ENCODE measurements at regions not wholly inside any gene's neighbourhood (a gene's known extent, or its start where the extent isn't known, plus 50 kb on each side); places are given as distances from the start of the nearest gene placed in this dataset.
A peak's percentile ranks its signal among the peaks of the same experiment; 100 is the strongest.
"Not testable (repeated sequence)": the region's sequence is repeated elsewhere in the genome, so short reads cannot be mapped to it uniquely, and the experiment has no call there.

DNA sequence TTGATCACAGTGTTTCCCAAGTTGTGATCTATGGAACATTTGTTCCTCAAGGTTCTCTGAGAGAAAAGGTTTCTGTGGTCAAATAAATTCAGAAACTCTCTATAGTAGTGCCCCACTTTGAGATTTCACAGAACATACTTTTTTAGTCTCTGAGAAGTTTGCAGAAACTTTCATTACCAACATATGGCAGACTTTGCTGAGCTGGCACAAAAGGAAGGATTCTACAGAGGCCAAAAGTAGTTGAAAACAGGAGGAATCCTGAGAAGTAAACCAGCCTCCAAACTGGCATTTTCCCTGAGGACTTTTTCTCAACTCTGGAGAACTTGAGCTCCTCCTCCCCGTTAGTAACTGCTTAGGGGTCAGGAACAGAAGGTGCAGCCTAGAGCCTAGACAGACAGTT is 117.8 kb upstream of the ESX1 start:
- no peak for DNase-seq

DNA sequence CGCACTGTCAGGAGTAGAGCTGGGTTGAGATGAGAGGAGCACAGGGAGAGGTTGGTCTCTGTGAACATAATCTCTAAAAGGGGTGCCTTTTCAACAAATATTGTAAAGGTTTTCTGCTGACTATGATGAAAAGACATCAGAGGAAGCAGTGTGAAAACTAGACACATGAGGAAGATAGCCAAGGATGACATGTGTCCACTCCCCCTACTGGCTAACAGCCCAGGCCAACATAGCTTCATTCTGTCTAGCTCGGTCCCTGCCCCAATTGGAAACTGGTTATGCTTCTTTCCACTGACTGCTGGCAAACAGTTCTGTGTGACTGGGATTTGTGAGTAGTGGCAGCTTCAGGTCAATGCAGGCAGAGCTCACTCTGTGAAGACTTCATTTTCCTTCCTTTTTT is 115.4 kb upstream of the ESX1 start:
- no peak for DNase-seq

DNA sequence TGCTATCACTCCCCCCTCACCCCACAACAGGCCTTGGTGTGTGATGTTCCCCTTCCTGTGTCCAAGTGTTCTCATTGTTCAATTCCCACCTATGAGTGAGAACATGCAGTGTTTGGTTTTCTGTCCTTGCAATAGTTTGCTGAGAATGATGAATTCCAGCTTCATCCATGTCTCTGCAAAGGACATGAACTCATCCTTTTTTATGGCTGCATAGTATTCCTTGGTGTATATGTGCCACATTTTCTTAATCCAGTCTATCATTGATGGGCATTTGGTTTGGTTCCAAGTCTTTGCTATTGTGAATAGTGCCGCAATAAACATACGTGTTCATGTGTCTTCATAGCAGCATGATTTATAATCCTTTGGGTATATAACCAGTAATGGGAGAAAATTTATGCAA is 106.0 kb upstream of the ESX1 start:
- not testable (repeated sequence) for DNase-seq

DNA sequence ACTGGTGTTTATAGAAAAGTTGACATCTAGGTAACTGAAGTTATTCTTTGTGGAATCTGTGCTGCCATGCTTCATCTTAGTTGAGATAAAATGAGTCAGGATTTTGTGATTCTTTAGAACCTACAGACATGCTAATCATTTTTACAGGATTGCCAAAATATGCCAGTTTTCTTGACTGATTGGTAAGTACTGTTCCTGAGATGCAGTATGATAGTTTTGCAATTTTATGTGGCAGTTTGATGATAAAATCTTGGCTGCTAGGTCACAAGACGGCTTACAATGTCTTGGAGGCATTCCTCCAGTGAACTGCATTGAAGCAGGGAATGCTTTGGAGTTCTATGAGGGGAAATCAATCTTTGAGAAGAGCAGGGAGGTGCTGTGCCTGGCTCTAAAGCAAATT is 104.4 kb upstream of the ESX1 start:
- DNase-seq: no peak

DNA sequence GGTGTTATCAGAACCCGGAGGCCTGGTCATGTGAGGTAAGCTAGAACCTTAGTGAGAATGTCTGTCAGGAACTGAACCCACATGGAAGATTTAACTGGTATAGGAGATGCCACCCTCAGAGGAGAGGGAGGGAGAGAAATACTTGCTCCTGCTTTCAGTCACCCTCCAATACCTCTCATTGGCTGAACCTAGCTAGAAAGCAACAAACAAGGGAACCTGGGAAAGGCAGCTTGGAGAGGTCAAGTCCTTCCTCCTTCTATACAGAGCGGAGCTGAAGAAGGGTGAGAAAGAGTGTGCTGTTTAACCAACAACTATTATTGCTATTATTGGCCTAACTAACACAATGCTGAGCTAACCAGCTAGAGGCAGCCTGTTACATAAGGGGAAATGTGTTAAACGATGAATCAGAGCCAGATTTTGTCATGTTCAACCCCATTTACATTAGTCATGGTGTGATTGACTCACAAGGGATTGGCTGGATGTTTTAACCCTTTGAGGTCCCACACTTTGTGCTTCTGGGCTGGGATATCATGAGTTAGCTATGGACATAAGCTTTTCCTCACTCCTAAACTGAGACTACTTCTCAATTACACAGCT is 96.5 kb upstream of the ESX1 start:
- DNase-seq: no peak

DNA sequence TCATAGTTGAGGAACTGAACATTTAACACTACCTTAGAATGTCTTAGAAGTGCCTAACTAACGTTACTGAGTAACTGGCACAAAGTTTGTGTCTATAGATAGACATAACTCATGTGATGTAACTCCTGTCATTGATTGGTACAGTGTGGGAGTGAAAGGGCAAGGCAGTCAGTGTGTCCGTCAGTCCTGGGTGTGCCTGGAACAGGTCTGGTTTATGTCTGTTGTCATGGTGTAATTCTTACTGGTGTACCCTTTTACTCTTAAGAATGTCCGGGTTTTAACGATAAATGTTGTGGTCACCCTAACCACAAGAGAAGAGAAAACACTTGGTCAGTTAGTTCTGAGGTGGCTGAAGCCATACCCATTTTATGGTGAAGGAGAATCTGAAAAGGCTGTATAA is 93.1 kb upstream of the ESX1 start:
- DNase-seq: no peak

DNA sequence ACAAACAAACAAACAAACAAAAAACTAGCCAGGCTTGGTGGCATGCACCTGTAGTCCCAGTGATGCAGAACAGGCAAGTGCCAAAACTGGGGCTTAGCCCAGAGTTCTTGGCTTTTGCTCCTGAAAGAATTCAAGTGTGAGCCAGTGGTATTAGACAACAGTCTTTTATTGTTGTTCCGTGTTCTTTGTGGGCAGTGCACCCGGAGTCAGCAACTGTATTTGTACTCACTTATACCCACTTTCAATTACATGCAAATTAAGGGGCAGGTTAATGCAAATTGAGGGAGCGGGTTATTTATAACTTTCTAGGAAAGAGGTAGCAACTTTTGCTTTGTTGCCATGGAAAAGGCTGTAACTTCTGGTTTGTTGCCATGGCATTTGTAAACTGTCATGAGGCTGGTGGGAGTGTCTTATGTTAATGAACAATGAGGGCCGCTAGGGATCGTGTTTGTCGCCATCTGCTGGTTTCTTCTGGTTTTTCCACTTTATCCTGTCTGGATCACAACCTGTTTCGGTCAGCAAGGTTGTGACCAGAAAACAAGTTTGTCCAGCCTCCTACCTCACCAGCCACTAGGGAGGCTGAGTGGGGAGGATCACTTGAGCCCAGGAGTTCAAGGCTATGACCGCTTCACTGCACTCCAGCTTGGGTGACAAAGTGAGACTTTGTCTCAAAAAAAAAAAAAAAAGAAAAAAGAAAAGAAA is 88.8 kb upstream of the ESX1 start:
- peak in 2 of 3 experiments; percentile 14 to 63 for DNase-seq

DNA sequence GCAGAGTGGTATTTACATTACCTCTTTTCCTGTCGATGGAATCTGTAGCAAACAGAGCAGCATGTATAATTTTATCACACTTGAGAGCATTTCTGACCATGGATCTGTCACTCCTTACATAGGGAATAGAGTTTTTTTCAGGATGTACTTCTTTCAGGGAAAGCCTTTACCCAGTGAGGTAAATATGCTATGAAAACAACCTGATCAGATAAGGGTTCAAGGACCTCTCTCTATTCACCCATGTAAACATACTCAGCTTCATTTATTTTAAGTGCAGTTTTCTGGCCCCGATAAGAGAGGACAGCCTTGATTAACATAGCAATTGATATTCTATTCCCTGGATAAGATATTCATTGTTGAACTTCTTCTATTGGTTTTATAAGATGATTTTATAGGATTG is 87.3 kb upstream of the ESX1 start:
- DNase-seq: no peak

DNA sequence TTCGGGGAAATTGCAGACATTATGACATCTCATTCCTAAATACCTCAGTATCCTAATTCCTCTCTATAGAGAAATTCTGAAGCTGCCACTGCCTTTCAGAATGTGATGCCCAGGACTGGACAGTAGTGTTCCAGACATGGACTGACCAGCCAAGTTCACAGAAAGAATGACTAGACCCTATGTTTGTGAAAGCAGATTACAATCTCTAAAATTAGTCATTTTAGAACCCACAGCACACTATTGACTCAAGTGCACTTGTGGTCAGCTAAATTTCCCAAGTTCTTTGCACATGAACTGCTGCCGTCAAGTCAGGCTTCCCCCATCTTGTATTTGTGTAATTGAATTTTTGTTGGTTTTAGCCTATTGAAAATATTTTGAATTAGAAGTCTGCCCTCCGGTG is 81.0 kb upstream of the ESX1 start:
- DNase-seq: no peak

DNA sequence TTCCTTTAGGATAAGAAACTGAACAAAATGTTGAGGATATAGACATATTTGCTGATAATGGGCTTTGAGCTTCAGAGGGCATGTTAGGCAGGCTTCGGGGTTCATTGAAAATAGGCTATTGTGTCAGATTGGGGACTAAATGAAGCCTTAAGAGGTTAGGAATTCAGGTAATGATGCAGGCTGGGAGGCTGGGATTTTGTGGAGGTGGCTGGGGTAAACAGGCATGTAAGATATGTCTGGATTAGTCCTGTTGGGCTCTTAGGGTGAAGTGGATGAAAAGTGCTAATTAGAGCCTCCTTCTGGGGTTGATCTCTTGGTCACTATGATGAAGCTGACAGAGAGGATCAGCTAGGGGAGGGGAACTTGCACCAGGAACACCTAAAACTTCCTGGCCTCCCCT is 80.2 kb upstream of the ESX1 start:
- no peak for DNase-seq

DNA sequence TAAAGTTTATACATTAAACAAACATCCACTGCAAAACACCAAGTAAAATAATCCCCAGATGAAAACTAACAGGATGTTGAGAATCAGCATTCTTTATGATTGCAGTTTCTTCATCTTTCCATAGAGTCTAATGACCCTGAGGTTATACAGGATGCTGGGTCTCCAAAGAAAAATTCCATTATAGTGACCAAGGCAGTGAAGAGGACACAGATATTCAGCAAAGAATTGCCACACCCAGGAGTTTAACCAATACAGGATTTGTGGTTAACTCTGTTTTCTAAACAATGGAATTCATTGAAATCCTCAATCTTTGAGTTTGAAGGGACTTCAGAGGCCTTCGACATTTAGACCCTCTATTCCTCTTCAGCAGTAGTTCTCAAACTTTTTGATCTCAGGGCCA is 76.2 kb upstream of the ESX1 start:
- no peak for DNase-seq

DNA sequence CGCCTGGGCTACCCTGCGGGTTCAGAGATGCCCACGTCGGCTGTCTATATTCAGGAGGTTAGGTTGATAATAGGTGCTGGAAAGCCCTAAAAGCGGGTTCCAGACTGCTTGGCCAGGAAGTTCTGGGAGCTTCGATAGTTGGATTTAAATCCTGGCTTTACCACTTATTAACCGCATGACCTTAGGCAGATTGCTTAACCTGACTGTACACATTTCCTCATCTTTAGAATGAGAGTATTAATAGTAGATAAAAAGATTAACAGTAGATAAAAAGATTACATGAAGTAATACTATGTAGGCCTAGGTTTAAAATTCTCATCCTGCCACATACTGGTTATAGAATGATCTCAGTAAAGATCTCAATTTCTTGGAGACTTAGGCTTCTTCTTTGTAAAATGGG is 75.0 kb upstream of the ESX1 start:
- no peak for DNase-seq

DNA sequence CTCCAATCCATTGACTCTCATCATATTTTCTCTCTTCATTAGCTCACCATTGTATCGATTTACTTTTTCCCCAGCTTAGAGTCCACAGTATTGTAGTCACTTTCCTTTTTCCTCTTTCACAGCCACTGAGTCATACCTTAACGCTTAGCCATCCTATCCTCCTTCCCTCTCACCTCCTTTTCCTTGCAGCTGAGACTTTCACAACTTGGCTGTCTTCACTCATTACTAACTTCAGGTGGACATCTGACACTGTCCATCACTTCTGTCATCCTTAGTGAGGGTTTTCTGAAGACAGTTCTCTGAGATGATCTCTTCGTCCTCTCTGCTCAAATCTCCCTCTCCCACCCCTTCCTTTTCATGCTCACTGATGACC is 70.5 kb upstream of the ESX1 start:
- no peak for DNase-seq

DNA sequence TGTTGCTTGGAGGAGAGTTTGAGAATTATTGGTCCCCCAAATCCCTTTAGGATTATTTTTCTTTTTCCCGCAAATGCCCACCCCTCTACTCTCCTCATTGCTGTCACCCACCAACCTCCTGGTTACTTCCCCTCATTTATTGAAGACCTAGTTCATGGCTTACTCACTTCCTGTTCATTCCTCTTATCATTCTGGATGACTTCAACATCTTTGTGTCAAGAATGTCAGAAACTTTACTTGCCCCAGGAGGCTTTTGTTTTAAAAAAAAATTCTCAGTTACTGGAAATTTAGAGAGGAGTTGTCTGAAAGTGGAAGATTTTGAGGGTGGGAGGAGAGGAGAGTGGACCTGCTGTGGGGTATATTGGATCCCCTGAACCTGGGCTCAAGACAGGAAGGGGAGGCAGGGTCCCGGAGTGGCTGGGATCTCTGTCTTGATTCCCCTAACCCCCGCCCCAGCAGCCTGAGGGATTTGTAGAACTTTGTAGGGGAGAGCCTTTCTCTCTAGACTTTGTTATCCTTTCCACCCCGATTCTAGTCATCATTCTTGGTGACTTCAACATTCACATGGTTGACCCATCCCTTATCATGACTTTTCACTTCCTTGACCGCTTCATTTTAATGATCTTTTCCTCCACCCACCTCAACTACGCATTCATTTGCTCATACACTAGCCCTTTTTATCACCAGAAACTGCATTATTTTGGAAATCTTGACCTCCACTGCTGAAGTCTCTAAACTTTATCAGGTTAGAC is 69.9 kb upstream of the ESX1 start:
- no peak for DNase-seq

DNA sequence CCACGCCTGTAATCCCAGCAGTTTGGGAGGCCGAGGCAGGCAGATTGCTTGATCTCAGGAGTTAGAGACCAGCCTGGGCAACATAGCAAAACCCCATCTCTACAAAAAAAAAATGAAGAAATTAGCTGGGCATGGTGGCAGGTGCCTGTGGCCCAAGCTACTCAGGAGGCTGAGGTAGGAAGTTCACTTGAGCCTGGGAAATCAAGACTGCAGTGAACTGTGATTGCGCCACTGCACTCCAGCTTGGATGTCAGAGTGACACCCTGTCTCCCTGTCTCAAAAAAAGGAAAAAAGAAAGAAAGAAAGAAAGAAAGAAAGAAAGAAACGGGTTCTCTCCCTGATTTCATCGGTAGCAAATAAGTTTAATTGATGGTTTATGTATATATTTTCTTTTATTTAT is 64.6 kb upstream of the ESX1 start:
- DNase-seq: no peak

DNA sequence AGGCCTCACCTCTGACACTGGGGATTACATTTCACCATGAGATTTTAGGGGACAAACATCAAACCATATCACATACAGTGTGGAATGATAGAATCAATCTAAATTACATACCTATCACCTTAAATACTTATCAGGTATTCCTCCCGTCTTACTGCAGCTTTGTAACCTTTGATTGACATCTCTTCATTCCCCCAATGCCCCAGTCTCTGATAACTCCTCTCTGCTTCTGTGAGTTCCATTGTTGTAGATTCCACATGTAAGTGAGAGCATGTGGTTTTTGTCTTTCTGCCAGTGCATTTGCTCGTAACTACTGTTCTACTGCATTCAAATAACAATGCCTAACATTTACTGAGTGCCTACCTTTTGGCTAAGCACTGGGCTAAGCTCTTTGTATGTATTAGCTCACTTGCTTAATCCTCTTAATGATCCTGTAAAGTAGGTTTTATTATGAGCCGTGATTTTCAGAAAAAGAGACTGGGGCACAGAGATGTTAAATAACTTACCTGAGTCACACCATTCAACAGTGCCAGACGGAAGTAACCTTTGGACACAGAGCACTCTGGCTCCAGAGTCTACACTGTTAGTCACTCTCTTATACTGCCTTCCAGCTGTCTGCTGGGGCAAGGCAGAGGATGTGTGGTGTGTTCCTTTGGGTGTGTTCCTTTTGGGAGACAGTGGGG is 63.7 kb upstream of the ESX1 start:
- no peak for DNase-seq

DNA sequence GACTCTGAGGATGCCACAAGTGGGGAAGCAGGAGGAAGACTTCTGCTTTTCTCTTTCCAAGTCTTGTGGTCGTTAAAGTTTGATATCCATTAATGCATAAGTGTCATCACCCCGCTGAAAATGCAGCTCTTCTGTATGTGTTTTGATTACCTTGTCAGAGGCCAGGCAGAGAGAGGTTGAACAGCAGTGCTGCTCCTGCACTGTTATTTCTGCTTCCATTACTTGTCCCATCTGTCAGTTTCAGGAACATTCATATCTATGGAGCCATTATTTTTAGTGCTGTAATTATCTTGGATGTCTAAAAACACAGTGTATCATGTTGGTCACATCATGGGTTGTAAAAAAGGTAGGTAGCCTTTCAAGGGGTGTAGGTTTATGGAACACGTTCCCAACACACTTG is 62.0 kb upstream of the ESX1 start:
- DNase-seq: no peak

DNA sequence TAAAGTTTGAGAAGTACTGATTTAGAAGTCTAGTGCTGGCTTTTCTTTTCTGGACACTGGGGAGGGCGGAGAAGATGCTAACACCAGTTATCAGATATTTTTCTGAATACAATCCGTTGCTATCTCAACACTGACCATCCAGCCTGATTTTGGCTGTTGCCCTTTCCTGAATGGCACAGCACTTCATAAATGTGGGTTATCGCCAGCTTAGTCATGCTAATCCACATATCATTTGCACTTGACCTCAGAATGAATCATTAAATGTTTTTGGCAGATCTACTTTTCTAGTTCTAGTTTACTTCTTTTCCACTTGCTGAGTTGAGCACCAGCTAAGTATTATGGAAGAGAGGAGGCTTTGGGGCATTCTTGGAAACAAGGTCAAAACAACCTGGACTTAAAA is 60.8 kb upstream of the ESX1 start:
- no peak for DNase-seq

DNA sequence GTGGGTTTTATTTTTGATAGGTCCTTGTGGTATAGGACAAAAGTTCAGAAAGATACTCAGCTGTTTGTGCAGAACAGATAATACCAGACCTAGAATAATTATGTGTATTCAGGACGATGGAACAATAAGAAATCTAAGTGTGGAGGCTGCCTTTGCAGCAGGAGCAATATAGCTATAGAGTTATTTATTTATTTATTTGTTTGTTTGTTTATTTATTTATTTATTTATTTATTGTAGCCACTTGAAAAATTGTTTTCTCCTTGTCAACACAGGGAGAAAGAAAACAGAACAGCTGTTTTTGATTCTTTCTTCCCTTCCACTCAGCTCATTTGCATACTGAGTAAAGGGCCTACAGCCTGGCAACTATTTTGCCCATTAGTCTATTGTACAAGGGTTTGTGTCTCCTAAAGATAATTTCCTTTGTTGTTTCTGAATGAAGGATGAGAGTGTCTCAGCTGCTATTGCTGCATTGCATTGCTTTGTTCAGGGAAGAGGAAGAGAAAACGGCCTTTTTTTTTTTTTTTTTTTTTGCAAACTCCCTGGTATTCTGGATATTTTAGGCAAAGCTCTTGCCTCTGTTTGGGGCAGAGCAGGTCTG is 56.0 kb upstream of the ESX1 start:
- no peak for DNase-seq

DNA sequence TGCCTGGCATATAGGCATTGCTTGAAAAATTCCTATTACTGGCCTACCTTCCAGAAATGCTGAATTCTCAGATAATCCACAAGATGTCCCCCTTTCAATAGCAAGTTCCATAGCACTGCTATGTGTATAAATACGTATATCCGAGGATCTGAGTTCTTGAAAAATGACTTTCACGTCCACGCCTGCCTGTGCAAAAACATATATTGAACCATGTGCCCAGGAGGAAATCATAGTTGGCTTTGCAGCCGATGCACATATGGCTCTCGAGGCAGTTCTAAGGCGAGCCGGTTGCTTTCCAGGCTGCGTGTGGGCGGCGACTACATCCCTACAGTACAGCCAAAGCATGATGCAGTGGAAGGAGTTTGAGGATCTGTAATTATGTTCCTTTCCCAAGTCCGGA is 55.4 kb upstream of the ESX1 start:
- peak in 1 of 3 experiments; percentile 36 for DNase-seq

DNA sequence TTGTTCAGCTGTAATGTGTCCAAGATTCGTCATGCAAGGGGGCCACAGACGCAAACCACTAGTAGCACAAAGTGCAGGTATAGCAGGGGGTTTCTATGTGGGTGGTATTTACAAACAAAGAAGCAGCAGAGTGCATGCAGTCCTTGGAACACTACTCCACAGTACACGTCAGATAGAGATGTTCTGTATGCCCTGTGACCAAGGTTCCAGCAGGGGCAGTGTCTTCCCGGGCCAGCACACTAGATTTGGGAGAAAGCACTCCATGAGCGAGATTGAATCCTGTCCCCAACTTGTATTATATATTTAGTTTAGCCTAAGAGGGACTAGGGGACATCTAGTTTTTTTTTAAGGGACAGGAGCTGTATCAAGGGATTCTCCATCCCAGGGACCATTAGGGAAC is 54.4 kb upstream of the ESX1 start:
- DNase-seq: no peak

DNA sequence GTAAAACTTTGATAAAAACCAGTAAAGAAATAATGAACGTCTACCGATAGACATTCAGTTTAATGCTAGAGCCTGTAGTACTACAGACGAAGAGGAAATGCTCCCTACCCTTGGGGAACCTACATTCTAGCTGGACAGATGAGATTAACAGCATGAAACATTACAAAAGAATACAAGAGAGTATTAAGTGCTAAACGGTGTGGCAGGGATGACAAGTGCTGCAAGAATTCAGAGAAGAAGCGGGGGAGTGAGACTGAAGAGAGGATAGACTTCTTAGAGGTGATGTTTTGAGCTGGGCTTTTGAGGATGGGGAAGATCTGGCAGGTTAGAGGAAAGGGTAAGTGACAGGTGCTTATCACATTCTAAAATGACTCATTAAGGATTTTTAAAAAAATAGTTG is 52.6 kb upstream of the ESX1 start:
- no peak for DNase-seq

DNA sequence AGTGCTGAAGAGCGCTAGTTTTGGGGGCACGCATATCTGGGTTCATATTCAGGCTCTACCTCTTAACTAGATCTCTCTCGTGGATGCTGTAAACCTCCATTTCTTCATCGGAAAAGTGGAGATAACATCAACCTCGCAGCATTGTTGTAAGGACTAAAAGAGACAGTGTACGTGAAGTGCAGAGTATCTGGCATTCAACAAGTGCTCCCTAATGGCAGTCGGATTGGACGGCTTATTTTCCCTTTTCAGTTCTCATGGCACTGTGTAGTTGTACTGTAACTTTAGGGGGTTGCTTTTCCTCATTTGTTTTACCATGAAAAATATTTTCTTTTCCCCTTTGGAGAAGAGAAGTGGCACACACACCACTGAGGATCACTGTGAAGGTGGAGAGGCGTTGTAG is 51.4 kb upstream of the ESX1 start:
- no peak for DNase-seq

Data from NCI-H1417 (cell line).